ENCODE measurements at regions not wholly inside any gene's neighbourhood (a gene's known extent, or its start where the extent isn't known, plus 50 kb on each side); places are given as distances from the start of the nearest gene placed in this dataset.

GRCh38 chr12:5364036-5364770, 67.7 kb upstream of the NTF3 start:
- TF ChIP-seq CTCF (IDR thresholded peaks at IDR 0.05) (no peak), POLR2A (IDR thresholded peaks at IDR 0.05) (no peak)

Data from testis (tissue), 2 donors.